Upper lobe of right lung (tissue), 1 donor: ENCODE measurements at regions not wholly inside any gene's neighbourhood (a gene's known extent, or its start where the extent isn't known, plus 50 kb on each side); places are given as distances from the start of the nearest gene placed in this dataset.

ENCODE experiments used
- ATAC-seq: fragments of 200-7000 bp; cut with Tn5 transposase; one replicate; pipeline ENCODE4 v1.9.1; 2020; ENCODE audit warnings: mild to moderate bottlenecking, moderate library complexity
- DNase-seq: peaks from one replicate; pipeline ENCODE4 v3.0.0-alpha.2; 2020
- H3K27ac ChIP-seq: fragments of 200-600 bp; one replicate; pipeline ENCODE4 v1.8.0; 2022
- H3K27me3 ChIP-seq: fragments of 200-600 bp; one replicate; pipeline ENCODE4 v1.8.0; 2022; ENCODE audit warnings: mild to moderate bottlenecking
- H3K36me3 ChIP-seq: fragments of 200-600 bp; one replicate; pipeline ENCODE4 v1.8.0; 2022
- H3K4me1 ChIP-seq: fragments of 200-600 bp; one replicate; pipeline ENCODE4 v1.8.0; 2022
- H3K4me3 ChIP-seq: fragments of 200-600 bp; one replicate; pipeline ENCODE4 v1.8.0; 2022; ENCODE audit warnings: mild to moderate bottlenecking
- H3K9me3 ChIP-seq: fragments of 200-600 bp; one replicate; pipeline ENCODE4 v1.8.0; 2022
- intact Hi-C: fragments of 100-400 bp; cut with DNase I; formaldehyde crosslinking; loops from one replicate; pipeline ENCODE4 v1.11.0; 2022
- TF ChIP-seq, protein P1 (sequence below): fragments of 200-600 bp; IDR thresholded peaks from one replicate; pipeline ENCODE4 v1.8.0; 2022; ENCODE audit warnings: antibody characterized with exemption
- donor health status: DM: no; HTN: yes; CAD: no; lungs with severe emphysema.

DNA sequence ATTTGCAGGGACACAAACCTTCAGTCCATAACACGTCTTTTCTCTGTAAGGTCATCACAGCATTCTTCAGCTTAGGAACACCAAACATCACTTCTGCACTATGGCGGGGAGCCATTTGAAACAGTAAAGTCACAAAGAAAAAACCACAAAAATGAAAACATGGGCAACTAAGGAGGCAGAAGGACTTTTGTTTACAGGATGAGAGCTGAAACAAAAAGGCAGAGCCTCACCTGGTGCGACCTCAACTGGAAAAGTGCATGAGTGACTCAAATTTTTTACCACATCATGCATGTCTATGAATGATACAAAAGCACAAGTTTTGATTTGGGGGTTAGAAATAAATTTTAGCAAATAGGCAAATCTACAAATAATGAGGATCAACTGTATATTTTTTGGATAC, 68.2 kb upstream of the TNFAIP3 start:
- TF ChIP-seq, protein P1, sequence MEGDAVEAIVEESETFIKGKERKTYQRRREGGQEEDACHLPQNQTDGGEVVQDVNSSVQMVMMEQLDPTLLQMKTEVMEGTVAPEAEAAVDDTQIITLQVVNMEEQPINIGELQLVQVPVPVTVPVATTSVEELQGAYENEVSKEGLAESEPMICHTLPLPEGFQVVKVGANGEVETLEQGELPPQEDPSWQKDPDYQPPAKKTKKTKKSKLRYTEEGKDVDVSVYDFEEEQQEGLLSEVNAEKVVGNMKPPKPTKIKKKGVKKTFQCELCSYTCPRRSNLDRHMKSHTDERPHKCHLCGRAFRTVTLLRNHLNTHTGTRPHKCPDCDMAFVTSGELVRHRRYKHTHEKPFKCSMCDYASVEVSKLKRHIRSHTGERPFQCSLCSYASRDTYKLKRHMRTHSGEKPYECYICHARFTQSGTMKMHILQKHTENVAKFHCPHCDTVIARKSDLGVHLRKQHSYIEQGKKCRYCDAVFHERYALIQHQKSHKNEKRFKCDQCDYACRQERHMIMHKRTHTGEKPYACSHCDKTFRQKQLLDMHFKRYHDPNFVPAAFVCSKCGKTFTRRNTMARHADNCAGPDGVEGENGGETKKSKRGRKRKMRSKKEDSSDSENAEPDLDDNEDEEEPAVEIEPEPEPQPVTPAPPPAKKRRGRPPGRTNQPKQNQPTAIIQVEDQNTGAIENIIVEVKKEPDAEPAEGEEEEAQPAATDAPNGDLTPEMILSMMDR = no peak
- Histone ChIP-seq H3K9me3 (no peaks in the 10 kb centered on the region), H3K27ac (no peak overlapping the region), H3K27me3 (no peaks in the 10 kb centered on the region), H3K4me3 (no peak overlapping the region), H3K36me3 (no peaks in the 10 kb centered on the region), H3K4me1 (peaks cover 4% of the 10 kb centered on the region)
- DNase-seq (no peak), ATAC-seq (no peak)
- intact Hi-C loops = no loop called here

- H3K27me3 ChIP-seq = no peaks in the 10 kb centered on the region
Measured at GRCh38 chr6:137799950-137800568, 67.0 kb upstream of the TNFAIP3 start.

GRCh38 chr6:137800762-137801161, 66.3 kb upstream of the TNFAIP3 start:
- TF ChIP-seq, protein P1 = no peak
- Histone ChIP-seq H3K27me3 (no peaks in the 10 kb centered on the region), H3K4me3 (no peak overlapping the region), H3K4me1 (peaks cover 4% of the 10 kb centered on the region), H3K36me3 (no peaks in the 10 kb centered on the region), H3K9me3 (no peaks in the 10 kb centered on the region), H3K27ac (no peak overlapping the region)
- DNase-seq (no peak), ATAC-seq (no peak)
- intact Hi-C loops = no loop called here

More at GRCh38 chr6:137799950-137800568, 67.0 kb upstream of the TNFAIP3 start:
- DNase-seq = no peak
- intact Hi-C loops = no loop called here
- no peak overlapping the region for H3K27ac ChIP-seq
- ATAC-seq = peak; percentile 83
- H3K9me3 ChIP-seq = no peaks in the 10 kb centered on the region
- no peak overlapping the region for H3K4me3 ChIP-seq
- H3K4me1 ChIP-seq = peaks cover 4% of the 10 kb centered on the region
- TF ChIP-seq, protein P1 = peak; percentile 68
- H3K36me3 ChIP-seq = no peaks in the 10 kb centered on the region

DNA sequence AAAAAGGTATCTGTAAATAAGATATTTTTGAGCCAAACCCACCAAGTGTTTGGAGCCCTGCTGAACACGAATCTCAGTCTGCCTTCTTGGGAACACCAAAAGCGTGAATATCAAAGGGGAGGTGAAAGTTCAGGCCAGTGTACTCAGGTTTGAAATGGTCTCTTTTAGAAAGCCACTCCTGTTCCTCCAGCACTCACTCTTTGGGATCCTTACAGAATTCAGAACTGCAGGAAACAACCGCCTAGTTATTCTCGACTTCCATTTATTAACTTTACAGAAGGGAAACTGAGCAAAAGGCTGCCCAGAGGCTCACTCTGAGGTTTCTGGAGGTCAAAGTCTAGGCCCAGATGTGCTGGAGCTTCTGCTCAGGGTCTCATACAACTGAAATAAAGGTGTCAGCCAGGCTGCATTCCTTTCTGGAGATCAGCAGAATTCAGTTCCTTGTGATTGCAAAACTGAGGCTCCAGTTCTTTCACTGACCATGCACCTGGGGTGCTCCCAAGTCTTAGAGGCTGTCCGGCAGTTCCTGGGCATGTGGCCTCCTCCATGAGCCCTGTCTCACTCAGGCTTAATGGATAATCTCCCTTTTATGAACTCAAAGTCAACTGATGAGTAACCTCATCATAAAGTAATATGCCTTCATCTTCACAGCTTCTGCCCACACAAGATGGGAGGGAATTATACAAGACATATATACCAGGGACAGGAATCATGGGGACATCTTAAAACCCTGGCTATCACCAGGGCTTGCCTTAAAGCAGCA, 65.5 kb upstream of the TNFAIP3 start:
- H3K27ac ChIP-seq = no peak overlapping the region
- TF ChIP-seq, protein P1 = no peak
- no peak overlapping the region for H3K4me3 ChIP-seq
- no peaks in the 10 kb centered on the region for H3K36me3 ChIP-seq
- no peaks in the 10 kb centered on the region for H3K9me3 ChIP-seq
- H3K27me3 ChIP-seq = no peaks in the 10 kb centered on the region
- peaks cover 4% of the 10 kb centered on the region for H3K4me1 ChIP-seq
- intact Hi-C loops = no loop called here
- ATAC-seq (no peak), DNase-seq (no peak)

- intact Hi-C loops = no loop called here
- Histone ChIP-seq H3K4me3 (no peak overlapping the region), H3K27me3 (no peaks in the 10 kb centered on the region), H3K9me3 (no peaks in the 10 kb centered on the region), H3K4me1 (peaks cover 4% of the 10 kb centered on the region), H3K36me3 (no peaks in the 10 kb centered on the region), H3K27ac (no peak overlapping the region)
- DNase-seq = no peak
- TF ChIP-seq, protein P1 = no peak
- ATAC-seq = no peak
Measured at GRCh38 chr6:137802408-137803182, 64.5 kb upstream of the TNFAIP3 start.
